ENCODE measurements at regions not wholly inside any gene's neighbourhood (a gene's known extent, or its start where the extent isn't known, plus 50 kb on each side); places are given as distances from the start of the nearest gene placed in this dataset.

GRCh38 chr16:50909831-50910735 is 168.2 kb downstream of the CYLD start:
- no peak for DNase-seq

- DNase-seq, result no peak
Measured at GRCh38 chr16:50908468-50908867, 166.6 kb downstream of the CYLD start.

- no peak for DNase-seq
Measured at GRCh38 chr16:50906454-50906853, 164.6 kb downstream of the CYLD start.

GRCh38 chr16:50902457-50902856 is 160.6 kb downstream of the CYLD start:
- no peak for DNase-seq

- no peak for DNase-seq
Measured at GRCh38 chr16:50901062-50901461, 159.2 kb downstream of the CYLD start.

- no peak for DNase-seq
Measured at GRCh38 chr16:50900391-50900942, 158.6 kb downstream of the CYLD start.

GRCh38 chr16:50899951-50900350 is 158.1 kb downstream of the CYLD start:
- DNase-seq, result no peak

- DNase-seq, result no peak
Measured at GRCh38 chr16:50889746-50890145, 147.9 kb downstream of the CYLD start.

GRCh38 chr16:50889276-50889675 is 147.4 kb downstream of the CYLD start:
- DNase-seq, result no peak

GRCh38 chr16:50888486-50889261 is 146.8 kb downstream of the CYLD start:
- no peak for DNase-seq

- peak; percentile 70 for DNase-seq
Measured at GRCh38 chr16:50887500-50888298, 145.8 kb downstream of the CYLD start.

GRCh38 chr16:50884066-50884860 is 142.4 kb downstream of the CYLD start:
- DNase-seq, result no peak

GRCh38 chr16:50881956-50882355 is 140.1 kb downstream of the CYLD start:
- no peak for DNase-seq

GRCh38 chr16:50881331-50881830 is 139.5 kb downstream of the CYLD start:
- DNase-seq, result no peak

GRCh38 chr16:50880926-50881325 is 139.0 kb downstream of the CYLD start:
- DNase-seq, result no peak

- DNase-seq, result no peak
Measured at GRCh38 chr16:50879873-50880695, 138.2 kb downstream of the CYLD start.

- no peak for DNase-seq
Measured at GRCh38 chr16:50878966-50879615, 137.2 kb downstream of the CYLD start.

- DNase-seq, result no peak
Measured at GRCh38 chr16:50878536-50878935, 136.7 kb downstream of the CYLD start.

GRCh38 chr16:50876263-50876662 is 134.4 kb downstream of the CYLD start:
- no peak for DNase-seq

- no peak for DNase-seq
Measured at GRCh38 chr16:50868577-50868976, 126.7 kb downstream of the CYLD start.
